ENCODE measurements at regions not wholly inside any gene's neighbourhood (a gene's known extent, or its start where the extent isn't known, plus 50 kb on each side); places are given as distances from the start of the nearest gene placed in this dataset.

- DNase-seq (ENCODE audit: low read depth in 3 of 3) = no peak
Measured at GRCh38 chr18:24987303-24988252, 364.4 kb downstream of the ZNF521 start.

DNA sequence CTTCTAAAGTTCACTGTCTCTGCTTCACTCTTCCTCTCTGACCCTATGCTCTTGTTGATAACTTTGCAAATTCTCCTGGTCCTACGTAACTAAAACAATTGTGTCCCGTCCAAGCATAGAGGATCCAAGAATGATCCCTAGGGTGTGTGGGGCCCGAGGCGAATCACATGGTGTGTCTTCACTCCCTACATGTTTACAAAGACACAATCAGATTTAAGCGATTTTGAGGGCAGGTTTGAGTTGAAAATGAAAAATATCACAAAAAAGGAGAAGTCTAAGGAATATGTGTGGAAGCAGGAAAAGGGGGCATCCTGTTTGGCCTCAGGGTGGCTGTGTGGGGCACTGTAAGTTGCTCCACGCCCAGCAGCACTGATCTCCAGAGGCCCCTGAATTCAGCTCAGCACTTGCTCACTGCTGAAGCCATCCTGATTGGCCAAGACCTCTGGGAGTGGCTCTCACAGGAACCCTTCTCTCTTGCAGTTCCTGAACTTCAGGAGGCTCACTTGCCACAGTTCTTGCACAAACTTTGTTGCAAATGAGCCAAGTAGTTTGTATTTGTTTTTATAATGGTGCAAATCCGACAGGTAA lies 363.6 kb downstream of the ZNF521 start:
- DNase-seq (ENCODE audit: low read depth in 3 of 3) = no peak

DNA sequence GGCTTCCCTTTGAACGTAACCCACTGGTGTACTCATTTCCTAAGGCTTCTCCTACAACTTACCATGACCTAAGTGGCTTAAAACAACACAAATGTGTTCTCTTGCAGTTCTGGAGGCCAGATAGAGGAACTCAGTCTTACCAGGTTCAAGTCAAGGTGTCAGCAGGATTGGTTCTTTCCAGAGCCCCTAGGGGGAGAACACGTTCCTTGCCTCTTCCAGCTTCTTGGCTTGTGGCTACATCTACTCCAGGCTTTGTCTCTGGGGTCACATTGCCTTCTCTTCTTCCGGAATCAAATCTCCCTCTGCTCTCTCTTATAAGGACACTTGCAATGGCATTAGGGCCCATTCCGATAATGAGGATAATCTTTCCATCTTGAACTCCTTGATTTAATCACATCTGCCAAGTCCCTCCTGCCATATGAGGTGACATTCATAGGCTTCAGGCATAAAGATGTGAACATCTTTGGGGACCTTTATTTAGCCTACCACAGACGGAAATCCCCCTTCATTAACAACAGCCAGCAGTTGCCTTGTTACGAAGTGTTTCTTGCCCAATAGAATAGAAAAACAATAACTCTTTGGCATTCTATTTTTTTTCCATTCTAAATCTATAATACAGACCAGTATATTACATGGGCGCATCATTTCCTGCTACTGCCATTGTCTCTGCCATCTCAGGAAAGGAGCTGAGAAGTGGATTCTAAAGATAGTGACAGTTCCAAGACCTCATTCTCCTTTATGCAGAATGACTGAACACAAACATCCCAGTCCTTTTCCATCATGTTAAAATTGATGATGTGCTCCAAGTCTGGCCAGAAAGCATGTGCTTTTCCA lies 362.0 kb downstream of the ZNF521 start:
- DNase-seq (ENCODE audit: low read depth in 3 of 3) = no peak

DNA sequence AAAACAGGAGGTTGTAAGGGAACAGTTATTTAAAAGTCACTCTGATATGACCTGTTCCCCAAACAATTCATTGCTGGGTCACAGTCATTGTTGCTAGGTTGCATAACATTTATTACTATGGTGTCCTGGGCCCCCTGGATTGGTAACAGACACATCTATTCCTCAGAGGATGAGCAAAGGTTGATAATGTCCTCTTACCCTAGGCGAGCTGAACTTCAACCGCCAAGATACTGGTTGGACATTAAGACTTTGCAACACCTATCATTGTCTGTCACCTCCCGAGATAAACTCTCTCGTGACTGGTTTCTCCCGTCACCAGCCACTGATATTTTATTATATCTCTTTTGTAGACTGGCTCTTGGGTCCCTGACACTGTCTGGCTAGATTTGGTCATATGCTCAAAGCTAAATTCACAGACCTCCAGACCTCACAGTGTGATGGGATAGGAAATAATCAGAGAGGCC lies 361.3 kb downstream of the ZNF521 start:
- DNase-seq (ENCODE audit: low read depth in 3 of 3) = no peak

- no peak for DNase-seq (ENCODE audit: low read depth in 3 of 3)
Measured at GRCh38 chr18:24991141-24992060, 360.6 kb downstream of the ZNF521 start.

DNA sequence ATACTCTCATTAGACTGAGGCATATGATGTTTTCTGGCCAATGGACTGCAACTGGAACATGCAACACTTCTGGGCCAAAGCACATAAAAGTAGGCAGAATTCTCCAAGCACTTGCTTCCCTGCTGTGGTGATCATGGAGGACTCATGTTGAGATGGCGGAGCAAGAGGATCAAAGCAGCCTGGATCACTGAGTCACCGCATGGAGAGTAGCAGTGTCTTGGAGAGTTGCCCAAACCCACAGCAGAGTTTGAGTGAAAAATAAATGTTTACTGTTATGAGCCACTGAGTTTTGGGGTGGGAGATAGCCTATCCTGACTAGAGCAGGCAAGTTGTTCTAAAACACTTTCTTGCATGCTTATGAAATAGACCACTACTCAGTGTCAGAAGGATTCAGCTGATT lies 359.5 kb downstream of the ZNF521 start:
- DNase-seq (ENCODE audit: low read depth in 3 of 3) = no peak

- DNase-seq (ENCODE audit: low read depth in 3 of 3) = no peak
Measured at GRCh38 chr18:24993628-24994027, 358.3 kb downstream of the ZNF521 start.

DNA sequence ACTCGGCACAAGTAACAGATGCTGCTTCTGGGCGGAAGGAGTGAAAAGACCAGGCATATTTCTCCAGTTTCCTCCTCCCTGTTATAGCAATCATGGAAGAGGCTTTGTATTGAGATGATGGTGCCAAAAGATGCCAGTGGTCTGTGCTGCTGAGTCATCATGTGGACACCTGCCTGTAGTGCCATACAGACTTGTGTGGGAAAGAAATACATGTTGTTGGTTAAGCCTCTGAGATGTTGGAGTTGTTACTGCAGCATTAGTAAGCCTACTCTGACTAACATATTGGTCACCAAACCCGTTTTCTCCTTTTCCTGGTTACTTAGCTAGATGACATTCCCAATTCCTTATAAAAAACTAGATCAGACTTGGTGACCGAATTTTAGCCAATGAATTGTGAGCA lies 356.9 kb downstream of the ZNF521 start:
- DNase-seq (ENCODE audit: low read depth in 3 of 3) = no peak

- no peak for DNase-seq (ENCODE audit: low read depth in 3 of 3)
Measured at GRCh38 chr18:24995755-24996154, 356.2 kb downstream of the ZNF521 start.

GRCh38 chr18:24999650-25000267 lies 352.2 kb downstream of the ZNF521 start:
- no peak for DNase-seq (ENCODE audit: low read depth in 3 of 3)

DNA sequence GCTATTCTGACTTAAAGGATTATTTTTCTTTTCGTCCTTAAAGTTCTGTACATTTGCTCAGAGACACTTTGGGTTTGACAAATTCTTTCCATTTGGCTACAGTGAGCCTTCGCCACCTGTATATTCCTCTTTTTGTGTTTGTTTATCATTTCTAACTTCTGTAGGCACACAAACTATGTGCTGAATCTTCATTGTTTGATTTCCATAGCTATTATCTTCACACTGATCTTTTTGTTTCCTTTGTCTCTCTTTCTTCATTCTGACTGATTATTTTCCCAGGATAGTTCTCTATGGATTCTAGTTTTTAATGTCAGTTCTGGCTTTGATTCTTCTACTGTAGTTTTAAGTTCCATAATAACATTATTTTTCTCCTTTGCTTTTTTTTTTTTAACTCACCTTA lies 350.2 kb downstream of the ZNF521 start:
- no peak for DNase-seq (ENCODE audit: low read depth in 3 of 3)

- DNase-seq (ENCODE audit: low read depth in 3 of 3) = no peak
Measured at GRCh38 chr18:25005541-25006403, 346.2 kb downstream of the ZNF521 start.

GRCh38 chr18:25010623-25011374 lies 341.2 kb downstream of the ZNF521 start:
- no peak for DNase-seq (ENCODE audit: low read depth in 3 of 3)

All from stimulated activated CD4-positive, alpha-beta T cell treated with anti-CD3 and anti-CD28 coated beads, TNF-alpha, amount 100 ng/mL, for 48 hours (primary cell).